K562 (cell line): ENCODE measurements at regions not wholly inside any gene's neighbourhood (a gene's known extent, or its start where the extent isn't known, plus 50 kb on each side); places are given as distances from the start of the nearest gene placed in this dataset.

ENCODE experiments used
- ATAC-seq: fragments of 200-7000 bp; cut with Tn5 transposase; 3 replicates; pipeline ENCODE4 v1.9.1; 2020; ENCODE audit warnings: moderate library complexity
- BruUV-seq: library from RNA; stranded (reverse); fragments of 400-500 nt; replicated peaks from 2 replicates; lab custom pipeline; 2021; lab: Mats Ljungman, UMichigan
- CTCF ChIA-PET: fragments of 300-600 bp; formaldehyde crosslinking; extraction: SDS; loops from one replicate; lab custom pipeline; 2021; ENCODE audit warnings: low intra/inter-chr PET ratio; lab: Yijun Ruan, JAX
- POLR2A ChIA-PET: fragments of 300-600, 350-650 bp; sonication (Branson Sonifier 250); formaldehyde crosslinking; extraction: SDS; loops from one replicate; lab custom pipeline; 2021; ENCODE audit warnings: antibody characterized with exemption, inconsistent platforms; lab: Yijun Ruan, JAX
- DNase-seq, 4 experiments: peaks; one replicate each; pipeline versions ENCODE4 v3.0.0 to v3.0.0-alpha.2; 2011 to 2018; ENCODE audit warnings: low spot score in 3 of 4, mixed read lengths in 3 of 4; ENCODE audit errors: extremely low read depth in 1 of 4
- FAIRE-seq: peaks from 2 replicates; lab custom pipeline; 2011; peaks lifted over from hg19 to GRCh38; lab: Jason Lieb, UNC
- H2AFZ ChIP-seq: 2 replicates; pipeline ENCODE4 v1.6.0; 2011; ENCODE audit warnings: low read depth, low read length, control low read depth, inconsistent platforms
- H3K27ac ChIP-seq: fragments of 200-600 bp; 3 replicates; pipeline ENCODE4 v1.8.0; 2011; ENCODE audit warnings: low read depth, mild to moderate bottlenecking, control low read depth, inconsistent platforms, low read length, moderate library complexity, mixed read lengths; ENCODE audit errors: extremely low read depth
- H3K27me3 ChIP-seq, 2 experiments: fragments of 300-600 bp in 1 of 2; 2 replicates in 1 of 2; 3 replicates in 1 of 2; pipeline versions ENCODE4 v1.6.0 to v1.8.0; 2011; ENCODE audit warnings: inconsistent platforms in 2 of 2, low read length in 2 of 2, mild to moderate bottlenecking in 1 of 2, mixed read lengths in 1 of 2, moderate library complexity in 1 of 2; ENCODE audit not compliant: control insufficient read depth in 2 of 2, insufficient read depth in 2 of 2
- H3K36me3 ChIP-seq: fragments of 300-600 bp; 3 replicates; pipeline ENCODE4 v1.8.0; 2011; ENCODE audit warnings: mild to moderate bottlenecking, low read length, inconsistent platforms; ENCODE audit not compliant: control insufficient read depth, insufficient read depth
- H3K4me1 ChIP-seq, 2 experiments: fragments of 200-600 bp in 1 of 2; replicated peaks in 1 of 2; 2 replicates in 1 of 2; 3 replicates in 1 of 2; pipeline versions ENCODE4 v1.5.1 to v1.8.0; 2011; ENCODE audit warnings: inconsistent platforms in 2 of 2, low read length in 2 of 2, mild to moderate bottlenecking in 1 of 2, mixed read lengths in 1 of 2, moderate library complexity in 1 of 2; ENCODE audit not compliant: control insufficient read depth in 2 of 2, insufficient read depth in 2 of 2
- H3K4me2 ChIP-seq: 2 replicates; pipeline ENCODE4 v1.6.1; 2011; ENCODE audit warnings: low read length, control low read depth, inconsistent platforms, mixed read lengths; ENCODE audit not compliant: insufficient read depth
- H3K4me3 ChIP-seq: fragments of 200-600 bp; sonication (generic), shearing (Covaris generic); 2 replicates; pipeline ENCODE4 v1.5.1; 2016; ENCODE audit warnings: control low read depth, inconsistent platforms
- H3K79me2 ChIP-seq: fragments of 200-600 bp; 3 replicates; pipeline ENCODE4 v1.8.0; 2011; ENCODE audit warnings: low read length, inconsistent platforms; ENCODE audit not compliant: control insufficient read depth, insufficient read depth
- H3K9ac ChIP-seq, 2 experiments: 2 replicates each; pipeline versions ENCODE4 v1.6.0 to v1.6.1; 2011; ENCODE audit warnings: low read depth in 2 of 2, low read length in 2 of 2, control low read depth in 1 of 2, inconsistent platforms in 1 of 2, mild to moderate bottlenecking in 1 of 2, mixed read lengths in 1 of 2; ENCODE audit not compliant: insufficient read depth in 1 of 2
- H3K9me1 ChIP-seq: one replicate; pipeline ENCODE4 v1.6.0; 2011; ENCODE audit warnings: inconsistent platforms, mild to moderate bottlenecking, low read length, moderate library complexity; ENCODE audit not compliant: control insufficient read depth, insufficient read depth
- H3K9me3 ChIP-seq: replicated peaks from 2 replicates; pipeline ENCODE4 v1.5.1; 2011; ENCODE audit warnings: low read depth, low read length, inconsistent platforms; ENCODE audit not compliant: control insufficient read depth, insufficient read depth
- H4K20me1 ChIP-seq: replicated peaks from 2 replicates; pipeline ENCODE4 v1.6.1; 2011; ENCODE audit warnings: low read length, inconsistent platforms, mixed read lengths; ENCODE audit not compliant: control insufficient read depth, insufficient read depth
- FOXK1 ChIP-seq: sonication (generic); formaldehyde crosslinking; IDR thresholded peaks from 2 replicates; pipeline ENCODE4 v1.8.0; 2022; ENCODE audit warnings: missing genetic modification reagents, mild to moderate bottlenecking, borderline replicate concordance
- HDAC3 ChIP-seq: fragments of 450-650 bp; IDR thresholded peaks from 2 replicates; pipeline ENCODE4 v1.6.1; 2018; ENCODE audit warnings: borderline replicate concordance, mild to moderate bottlenecking, moderate library complexity; ENCODE audit not compliant: partially characterized antibody
- HNRNPH1 ChIP-seq: fragments of 200-400 bp; formaldehyde crosslinking; optimal IDR thresholded peaks from 2 replicates; pipeline ENCODE3; 2017; ENCODE audit warnings: low read depth, mild to moderate bottlenecking, low read length, moderate library complexity
- KHSRP ChIP-seq: fragments of 450-650 bp; IDR thresholded peaks from 2 replicates; pipeline ENCODE4 v1.6.1; 2017
- MYNN ChIP-seq, 2 experiments: sonication (generic); formaldehyde crosslinking in 1 of 2; IDR thresholded peaks; 2 replicates each; pipeline versions ENCODE4 v1.5.0 to v1.6.1; 2016 to 2020; ENCODE audit warnings: antibody characterized with exemption in 1 of 2, missing genetic modification reagents in 1 of 2
- NFIC ChIP-seq: fragments of 450-650 bp; IDR thresholded peaks from 2 replicates; pipeline ENCODE4 v1.6.1; 2017; ENCODE audit warnings: mild to moderate bottlenecking, inconsistent platforms
- PCBP1 ChIP-seq: fragments of 200-400 bp; formaldehyde crosslinking; IDR thresholded peaks from 2 replicates; pipeline ENCODE4 v1.6.1; 2018; ENCODE audit warnings: mild to moderate bottlenecking, low read depth, low read length; ENCODE audit not compliant: poor library complexity, severe bottlenecking
- POLR2B ChIP-seq: fragments of 450-650 bp; IDR thresholded peaks from 2 replicates; pipeline ENCODE4 v1.6.1; 2018; ENCODE audit warnings: low read depth; ENCODE audit not compliant: partially characterized antibody
- SIX5 ChIP-seq, 2 experiments: IDR thresholded peaks; 2 replicates each; pipeline ENCODE4 v1.6.1; 2011; ENCODE audit warnings: low read length in 2 of 2, borderline replicate concordance in 1 of 2, low read depth in 1 of 2, mild to moderate bottlenecking in 1 of 2, moderate library complexity in 1 of 2; ENCODE audit not compliant: insufficient read depth in 1 of 2
- SMAD4 ChIP-seq: fragments of 250-450 bp; sonication (Bioruptor Pico); conservative IDR thresholded peaks from 2 replicates; pipeline ENCODE4 v1.8.0; 2021; ENCODE audit warnings: inconsistent platforms, mild to moderate bottlenecking, moderate library complexity
- SP1 ChIP-seq: sonication (generic); formaldehyde crosslinking; IDR thresholded peaks from 2 replicates; pipeline ENCODE4 v1.8.1; 2022; ENCODE audit warnings: mild to moderate bottlenecking, missing genetic modification reagents
- XRCC5 ChIP-seq: fragments of 200-400 bp; formaldehyde crosslinking; IDR thresholded peaks from 2 replicates; pipeline ENCODE4 v1.6.1; 2017; ENCODE audit warnings: low read depth, mild to moderate bottlenecking, low read length
- ZBTB33 ChIP-seq: sonication (generic); formaldehyde crosslinking; IDR thresholded peaks from 2 replicates; pipeline ENCODE4 v1.8.1; 2023; ENCODE audit warnings: mild to moderate bottlenecking, missing genetic modification reagents
- ZNF586 ChIP-seq: fragments of 450-650 bp; formaldehyde crosslinking; conservative IDR thresholded peaks from 2 replicates; pipeline ENCODE4 v1.4.0; 2020; ENCODE audit warnings: mild to moderate bottlenecking, moderate library complexity
- WGBS: fragments of 100-300 bp; shearing (Covaris generic); methylation state at CpG from one replicate; pipeline ENCODE4 v1.1.6; 2016; ENCODE audit warnings: low coverage, mixed read lengths; ENCODE audit not compliant: insufficient coverage; ENCODE audit errors: missing lambda C conversion rate; 5-methylcytosine and 5-hydroxymethylcytosine counted together
- in situ Hi-C: fragments of 300-500 bp; cut with MboI; formaldehyde crosslinking; loops from 4 replicates; pipeline ENCODE4 v1.15.0; 2018; ENCODE audit warnings: inconsistent platforms, mixed read lengths
- intact Hi-C: fragments of 100-400 bp; cut with micrococcal nuclease; formaldehyde crosslinking; loops from 2 replicates; pipeline ENCODE4 v1.14.2; 2022
- TF ChIP-seq, protein P1 (sequence below): fragments of 250-450 bp; sonication (Bioruptor Pico); IDR thresholded peaks from 2 replicates; pipeline ENCODE4 v1.5.0; 2021; ENCODE audit warnings: mild to moderate bottlenecking, moderate library complexity
- TF ChIP-seq, protein P2 (sequence below): fragments of 250-450 bp; sonication (Bioruptor Pico); IDR thresholded peaks from 2 replicates; pipeline ENCODE4 v1.4.0; 2020

DNA sequence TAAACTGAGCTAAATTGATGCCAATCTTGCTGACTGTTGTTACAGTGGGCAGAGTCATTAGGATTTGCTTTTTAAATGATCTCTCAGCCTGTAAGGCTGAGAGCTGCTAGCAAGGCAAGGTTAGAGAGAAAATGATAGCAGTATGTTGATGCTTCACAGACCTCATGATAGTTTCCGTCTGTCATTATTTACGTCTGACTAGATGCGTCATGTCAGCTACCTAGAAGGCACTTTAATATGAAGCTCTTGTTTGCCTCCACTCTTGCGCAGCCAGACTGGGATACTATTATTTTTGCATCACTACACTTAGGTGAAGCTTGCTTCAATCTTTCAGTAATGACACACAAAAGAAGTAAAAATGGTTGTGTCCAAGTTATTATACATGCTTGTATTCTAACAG is 313.8 kb downstream of the LNPK start (continued):
- TF ChIP-seq, protein P1, sequence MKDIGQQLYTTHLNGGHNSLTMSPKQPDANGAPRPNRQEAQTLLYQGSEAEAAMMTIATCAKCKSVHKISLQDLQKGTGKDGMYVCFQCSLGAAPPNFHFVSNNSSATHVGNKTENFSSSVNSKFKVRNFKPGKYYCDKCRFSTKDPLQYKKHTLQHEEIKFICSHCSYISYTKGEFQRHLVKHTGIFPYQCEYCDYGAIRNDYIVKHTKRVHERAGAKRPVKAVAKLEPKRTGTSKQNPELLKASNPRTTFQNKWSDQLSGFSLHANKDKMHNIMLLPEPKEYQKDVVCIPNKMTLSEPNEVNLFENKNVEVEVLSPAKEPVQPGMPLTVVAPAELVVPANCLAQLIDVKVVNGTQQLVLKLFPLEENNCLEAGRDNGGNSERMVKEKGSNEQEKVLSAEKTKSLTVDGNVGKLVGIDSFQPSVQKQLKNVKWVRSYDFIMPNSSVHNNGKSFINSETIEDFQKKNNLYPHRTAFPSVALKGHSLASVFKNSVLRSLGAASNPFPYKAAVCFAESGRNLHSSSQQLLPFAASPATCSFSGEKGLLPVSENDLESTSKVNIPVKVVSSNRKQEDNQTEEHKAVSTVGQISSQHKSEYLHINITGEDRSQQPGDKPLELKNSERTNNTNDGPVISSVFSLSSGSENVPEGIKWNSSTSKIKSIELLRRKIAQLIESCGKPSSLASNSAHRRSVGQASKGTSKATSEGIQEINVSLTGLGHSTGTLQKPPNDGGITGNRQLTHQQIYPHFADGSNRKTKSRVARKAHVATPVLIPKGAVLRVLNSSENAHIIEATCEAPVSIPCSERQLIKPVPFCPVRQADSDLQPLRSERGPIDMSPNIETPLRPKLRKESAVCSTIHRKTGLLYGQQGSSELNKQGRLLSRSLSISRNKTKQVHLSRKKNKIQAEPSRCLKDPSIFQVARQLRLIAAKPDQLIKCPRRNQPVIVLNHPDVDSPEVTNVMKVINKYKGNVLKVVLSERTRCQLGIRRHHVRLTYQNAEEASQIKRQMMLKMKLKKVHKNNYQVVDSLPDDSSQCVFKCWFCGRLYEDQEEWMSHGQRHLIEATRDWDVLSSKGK (CRISPR knock-in tag), result no peak
- TF ChIP-seq FOXK1, result no peak
- TF ChIP-seq, protein P2, sequence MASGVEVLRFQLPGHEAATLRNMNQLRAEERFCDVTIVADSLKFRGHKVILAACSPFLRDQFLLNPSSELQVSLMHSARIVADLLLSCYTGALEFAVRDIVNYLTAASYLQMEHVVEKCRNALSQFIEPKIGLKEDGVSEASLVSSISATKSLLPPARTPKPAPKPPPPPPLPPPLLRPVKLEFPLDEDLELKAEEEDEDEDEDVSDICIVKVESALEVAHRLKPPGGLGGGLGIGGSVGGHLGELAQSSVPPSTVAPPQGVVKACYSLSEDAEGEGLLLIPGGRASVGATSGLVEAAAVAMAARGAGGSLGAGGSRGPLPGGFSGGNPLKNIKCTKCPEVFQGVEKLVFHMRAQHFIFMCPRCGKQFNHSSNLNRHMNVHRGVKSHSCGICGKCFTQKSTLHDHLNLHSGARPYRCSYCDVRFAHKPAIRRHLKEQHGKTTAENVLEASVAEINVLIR, result no peak
- no peak for TF ChIP-seq HDAC3
- TF ChIP-seq PCBP1, result no peak
- TF ChIP-seq, all 486 proteins: peak for 0

DNA sequence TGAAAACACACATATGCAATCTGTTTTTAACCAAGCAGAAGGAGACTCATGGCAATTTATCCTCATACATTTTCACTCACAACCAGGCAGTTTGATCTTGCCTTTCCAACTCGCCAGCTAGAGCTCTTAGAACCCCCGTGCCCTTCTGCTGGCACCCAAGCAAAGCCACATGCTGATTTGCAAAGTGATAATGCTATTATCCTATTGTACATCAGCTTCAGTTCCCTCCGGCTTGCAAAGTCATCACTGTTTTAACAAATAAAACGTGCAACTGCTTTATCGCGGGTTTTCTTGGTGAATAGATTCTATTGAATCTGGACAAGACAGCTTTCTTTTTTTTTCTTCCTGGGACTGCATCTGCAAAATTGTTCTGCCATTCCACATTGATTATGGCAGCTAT is 314.6 kb downstream of the LNPK start:
- Histone ChIP-seq H3K4me2 (no peak overlapping the region), H3K36me3 (no peaks in the 10 kb centered on the region), H4K20me1 (no peaks in the 10 kb centered on the region), H3K4me1 (no peaks in the 10 kb centered on the region), H3K9me3 (no peaks in the 10 kb centered on the region), H3K4me3 (no peak overlapping the region), H3K79me2 (no peaks in the 10 kb centered on the region), H3K27me3 (peaks cover 0 to 6% of the 10 kb centered on the region in 2 experiments; a peak in 4 of 5 replicates), H3K27ac (no peak overlapping the region), H3K9ac (no peak overlapping the region), H2AFZ (no peak overlapping the region), H3K9me1 (no peaks in the 10 kb centered on the region)
- FAIRE-seq (no peak), DNase-seq (no peak), ATAC-seq (no peak)
- POLR2A ChIA-PET, result interaction anchor here (0.7 to 1.5 kb wide), 2 partner anchors 14 to 1542 kb away, joined by 4 read pairs; no protein-coding TSS in a partner anchor
- in situ Hi-C loops, result loop anchor here (10.0 kb wide), 1 partner anchor 387 kb away; no protein-coding TSS in a partner anchor
- WGBS, result under 1% methylated on average over 6 of the region's 6 CpGs
- BruUV-seq, result no TSS peak
- CTCF ChIA-PET, result interaction anchor here (0.7 kb wide), 1 partner anchor 833 kb away, joined by 3 read pairs; no protein-coding TSS in a partner anchor
- intact Hi-C loops, result loop anchor here (5.0 to 10.0 kb wide), 3 partner anchors 167 to 653 kb away; no protein-coding TSS in a partner anchor
- TF ChIP-seq SP1 (CRISPR knock-in tag), result no peak
- TF ChIP-seq NFIC, result no peak
- TF ChIP-seq ZBTB33 (CRISPR knock-in tag), result no peak
- TF ChIP-seq KHSRP, result no peak
- TF ChIP-seq ZNF586 (CRISPR knock-in tag), result no peak
- TF ChIP-seq SMAD4 (CRISPR knock-in tag), result no peak
- TF ChIP-seq HNRNPH1, result no peak
- no peak for TF ChIP-seq XRCC5
- TF ChIP-seq SIX5 (IDR thresholded peaks at IDR 0.05; ENCODE audit: borderline replicate concordance in 1 of 2, insufficient read depth in 1 of 2, low read depth in 1 of 2, low read length in 2 of 2), result no peak
- no peak for TF ChIP-seq POLR2B
- TF ChIP-seq MYNN (IDR thresholded peaks at IDR 0.05), result no peak
- TF ChIP-seq MYNN (CRISPR knock-in tag; IDR thresholded peaks at IDR 0.05), result no peak
